ENCODE measurements at regions not wholly inside any gene's neighbourhood (a gene's known extent, or its start where the extent isn't known, plus 50 kb on each side); places are given as distances from the start of the nearest gene placed in this dataset.

DNA sequence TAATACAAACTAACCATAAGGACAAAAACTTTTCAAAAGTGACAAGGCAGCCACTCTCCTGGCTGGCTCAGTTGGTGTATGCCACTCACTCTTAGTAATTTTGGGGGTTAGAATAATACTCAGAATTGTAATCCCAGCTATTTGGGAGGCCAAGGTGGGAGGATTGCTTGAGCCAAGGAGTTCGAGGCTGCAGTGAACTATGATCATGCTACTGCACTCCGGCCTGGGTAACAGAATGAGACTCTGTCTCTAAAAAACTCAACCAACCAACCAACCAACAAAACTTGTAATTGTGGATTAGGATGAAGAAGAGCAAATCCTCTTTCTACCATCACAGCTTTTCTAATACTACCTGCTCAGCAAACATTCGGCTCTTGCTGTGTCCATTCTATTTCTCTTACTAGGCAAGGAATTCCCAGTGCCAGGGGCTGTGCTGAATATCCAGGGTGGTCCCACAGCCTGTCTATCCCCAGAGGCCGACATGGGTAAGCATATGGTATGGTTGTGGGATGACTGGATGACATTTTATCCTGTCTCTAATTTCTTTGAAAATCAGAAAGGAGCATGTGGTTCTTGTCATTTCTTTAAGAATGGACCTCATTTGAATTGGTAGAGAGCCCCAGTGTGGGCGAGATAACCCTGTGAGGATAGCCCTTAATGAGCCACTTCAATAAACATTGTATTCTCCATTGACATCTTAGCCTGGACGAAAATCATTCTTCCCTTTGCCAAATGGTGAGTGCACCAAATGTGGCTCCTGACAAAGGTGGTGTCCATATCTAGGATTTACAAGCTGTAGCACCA, 220.1 kb downstream of the MYCN start:
- no peak for DNase-seq

DNA sequence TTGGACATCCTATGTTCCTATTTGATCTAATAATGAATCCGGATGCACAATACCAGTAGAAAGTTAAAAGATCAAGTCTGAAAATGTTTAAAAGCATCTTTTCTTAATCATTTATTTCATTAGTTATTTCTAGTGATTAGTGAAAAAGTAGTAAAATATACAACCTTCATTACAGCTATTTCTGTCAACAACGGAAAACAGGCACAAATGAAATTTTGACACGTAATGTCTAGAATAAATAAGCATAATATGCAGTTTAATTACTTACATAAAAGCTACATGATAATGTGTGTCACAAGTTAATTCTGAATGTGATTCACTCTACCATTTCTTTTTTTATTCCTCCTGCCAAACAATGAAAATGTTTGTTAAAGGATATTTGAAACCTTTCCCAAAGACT, 216.1 kb downstream of the MYCN start:
- DNase-seq = no peak

DNA sequence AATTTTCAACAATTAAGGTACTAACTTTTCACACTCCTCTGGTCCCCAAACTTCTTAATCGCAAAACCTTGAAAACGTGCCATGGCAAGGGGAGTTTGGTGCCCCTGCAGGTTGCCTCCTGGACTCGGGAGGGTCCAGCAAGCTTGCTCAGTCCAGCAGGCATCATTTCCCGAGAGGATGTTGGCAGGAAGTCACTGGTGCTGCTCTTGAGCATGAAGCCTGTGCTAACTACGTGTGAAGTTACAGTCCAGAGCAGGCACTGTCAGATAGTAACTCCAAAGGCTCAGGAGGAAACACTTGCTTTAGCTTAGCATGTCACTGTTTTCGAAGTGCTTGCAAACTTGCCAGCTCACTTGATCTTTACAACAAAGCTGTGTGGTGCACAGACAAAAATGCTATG, 215.4 kb downstream of the MYCN start:
- DNase-seq = no peak

DNA sequence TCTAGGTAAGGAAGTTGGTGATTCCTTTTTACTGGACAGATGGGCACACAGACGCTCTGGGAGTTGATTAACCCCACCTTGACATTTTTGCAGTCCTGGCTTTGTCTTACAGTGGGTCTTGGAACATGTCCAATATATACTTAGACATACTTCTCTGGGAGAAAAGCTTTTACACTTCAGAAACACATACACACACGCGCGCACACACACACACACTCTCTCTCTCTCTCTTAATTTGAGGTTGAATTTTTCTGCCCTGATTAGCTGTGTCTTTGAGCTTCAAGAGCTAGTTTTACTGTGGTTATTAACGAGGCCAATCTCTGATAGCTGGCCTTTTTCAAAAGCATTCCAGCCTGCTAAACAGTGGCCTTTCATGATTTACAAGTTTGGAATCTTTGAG, 215.0 kb downstream of the MYCN start:
- DNase-seq = no peak

DNA sequence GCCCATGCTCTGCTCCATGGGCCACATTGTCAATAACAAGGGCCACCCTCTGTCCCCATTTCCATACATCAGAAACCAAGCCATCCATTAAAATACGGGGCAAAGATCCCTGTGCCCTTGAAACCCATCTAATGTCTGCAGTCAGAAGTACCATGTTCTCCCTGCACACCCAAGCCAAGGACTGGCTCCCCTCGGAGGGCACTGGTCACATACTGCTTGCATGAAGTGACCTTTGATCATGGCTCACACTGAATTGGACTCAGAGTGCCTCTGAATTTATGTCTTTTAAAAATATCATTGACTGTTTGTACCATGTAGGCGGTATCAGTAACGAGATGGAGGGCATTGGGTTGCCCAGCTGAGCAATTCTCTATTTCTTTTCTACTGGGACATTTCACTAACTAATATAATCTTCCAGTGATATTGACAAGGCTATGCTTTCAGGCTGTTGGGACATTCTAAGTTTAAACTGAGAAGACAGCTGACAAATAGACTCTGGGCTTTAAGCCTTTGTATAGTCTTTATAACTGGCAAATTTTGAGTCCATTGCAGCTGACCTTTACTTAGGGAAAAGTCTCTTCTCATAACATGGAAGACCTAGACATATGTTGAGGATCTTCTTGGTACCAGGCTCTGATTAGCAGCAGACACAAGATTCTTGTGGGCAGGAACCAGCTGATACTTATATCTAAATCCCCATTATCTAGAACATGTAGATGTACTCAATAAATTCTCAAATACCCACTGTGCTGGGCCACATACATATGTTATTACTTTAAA, 214.3 kb downstream of the MYCN start:
- DNase-seq = no peak

DNA sequence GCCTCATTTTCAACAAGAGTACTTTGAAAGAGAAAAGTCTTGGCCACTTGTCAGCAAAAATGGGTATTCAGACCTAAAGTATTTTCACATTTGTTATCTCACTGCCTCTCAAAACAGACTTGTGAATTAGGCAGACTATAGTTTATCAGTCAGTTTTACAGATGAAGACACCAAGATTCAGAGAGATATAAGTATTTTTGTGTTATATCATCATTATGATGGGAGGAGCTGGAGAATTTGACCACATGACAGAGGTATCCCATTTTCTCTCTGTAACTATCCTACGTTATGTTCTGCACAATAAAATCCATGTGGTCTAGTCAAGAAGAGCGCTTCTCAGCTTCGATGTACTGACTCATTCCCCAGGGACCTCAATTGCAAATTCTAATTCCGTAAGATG, 213.7 kb downstream of the MYCN start:
- DNase-seq = no peak

DNA sequence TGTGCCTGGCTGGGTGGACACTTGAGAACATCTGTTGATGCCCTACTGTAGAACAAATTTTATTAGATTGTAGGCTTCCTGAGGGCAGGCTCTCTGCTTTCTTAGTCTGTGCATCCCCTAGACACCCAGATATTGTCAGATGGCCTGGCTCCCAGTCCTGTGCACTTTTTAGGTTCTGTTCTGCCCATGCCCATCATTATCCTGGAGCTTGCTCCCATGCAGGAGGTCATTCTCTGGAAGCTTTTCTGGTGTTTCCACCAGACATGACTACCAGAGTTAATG, 213.3 kb downstream of the MYCN start:
- no peak for DNase-seq

DNA sequence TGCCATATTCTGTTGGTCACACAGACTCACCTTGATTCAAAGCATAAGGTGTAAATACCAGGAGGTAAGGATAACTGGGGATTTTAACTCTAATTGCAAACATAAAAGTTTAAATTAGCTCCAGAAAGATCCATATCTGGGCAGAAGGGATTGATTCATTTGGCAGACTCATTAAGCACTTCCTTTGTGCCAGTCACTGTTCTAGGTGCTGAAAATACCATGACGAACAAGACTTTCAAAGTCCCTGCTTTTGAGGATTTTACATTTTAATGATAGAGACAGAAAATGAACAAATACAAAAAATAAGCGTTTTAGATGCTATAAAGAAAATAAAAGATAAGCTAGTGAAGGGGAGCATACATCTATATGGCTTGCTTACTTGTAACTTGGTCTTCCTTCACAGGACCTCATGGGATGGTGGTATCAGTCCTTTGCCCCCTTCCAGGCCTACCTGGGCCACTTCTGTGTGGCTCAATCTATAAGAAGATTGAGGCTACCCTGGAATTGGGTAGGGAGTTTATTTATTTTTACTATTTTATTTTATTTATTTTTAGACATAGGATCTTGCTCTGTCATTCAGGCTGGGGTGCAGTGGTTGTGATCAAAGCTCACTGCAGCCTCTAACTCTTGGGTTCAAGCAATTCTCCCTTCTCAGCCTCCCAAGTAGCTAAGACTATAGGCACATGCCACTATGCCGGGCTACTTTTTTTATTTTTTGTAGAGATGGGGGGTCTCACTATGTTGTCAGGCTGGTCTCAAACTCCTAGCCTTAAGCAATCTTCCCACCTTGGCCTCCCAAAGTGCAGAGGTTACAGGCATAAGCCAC, 212.8 kb downstream of the MYCN start:
- DNase-seq = no peak

DNA sequence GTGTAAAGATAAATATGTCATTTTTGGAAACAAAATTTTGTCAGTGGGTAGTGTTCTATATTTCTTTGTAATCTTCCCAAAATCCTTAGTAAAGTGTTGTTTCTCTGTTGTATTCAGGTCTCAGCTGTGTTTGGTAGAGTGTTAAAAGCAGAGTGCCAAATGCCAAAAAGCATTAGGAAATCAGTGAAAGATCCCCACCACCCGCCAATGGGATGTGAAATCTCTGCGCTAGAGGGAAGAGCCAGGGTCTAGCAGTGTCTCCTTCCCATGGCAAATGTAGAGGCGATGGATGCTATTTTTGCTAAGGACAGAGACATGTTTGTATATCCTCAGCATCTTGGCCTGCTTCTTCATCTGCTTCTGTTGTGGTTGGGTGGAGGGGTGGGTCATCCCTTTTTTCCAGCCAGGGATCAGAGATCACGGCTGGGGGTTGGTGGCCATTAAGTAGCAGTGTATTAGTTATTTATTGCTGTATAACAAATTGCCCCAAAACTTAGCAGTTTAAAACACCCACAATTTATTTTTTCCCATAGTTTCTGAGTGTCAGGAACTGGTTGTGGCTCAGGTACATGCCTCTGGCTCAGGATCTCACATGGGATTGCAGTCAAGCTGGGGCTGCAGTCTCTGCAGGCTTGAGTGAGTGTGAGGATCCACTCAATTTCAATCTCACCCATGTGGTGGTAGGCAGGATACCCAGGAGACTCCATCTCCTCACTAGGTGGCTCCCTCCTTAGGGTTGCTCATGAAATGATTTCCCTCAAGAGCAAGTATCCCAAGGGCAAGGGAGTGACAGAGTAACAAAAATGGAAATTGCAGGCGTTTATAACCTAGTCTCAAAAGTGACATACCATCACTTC, 211.9 kb downstream of the MYCN start:
- no peak for DNase-seq

DNA sequence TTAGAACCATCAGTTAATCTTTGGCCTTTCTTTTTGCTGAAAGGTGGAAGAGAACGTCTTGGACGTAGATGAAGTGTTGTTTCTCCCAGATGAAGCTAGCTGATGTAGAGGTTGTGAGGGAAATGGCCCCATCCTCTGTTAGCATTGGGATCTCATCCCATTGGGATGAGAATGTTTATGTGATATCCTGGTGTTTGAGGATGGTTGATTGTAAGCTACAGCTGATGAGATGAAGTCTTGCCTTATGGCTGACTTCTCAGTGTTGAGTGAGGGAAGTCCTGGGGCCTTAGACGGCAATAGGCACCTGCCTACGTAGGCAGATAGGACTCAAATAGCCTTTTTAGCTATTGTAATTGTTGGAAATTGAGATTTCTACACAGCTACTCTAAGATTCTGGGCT, 211.3 kb downstream of the MYCN start:
- no peak for DNase-seq

DNA sequence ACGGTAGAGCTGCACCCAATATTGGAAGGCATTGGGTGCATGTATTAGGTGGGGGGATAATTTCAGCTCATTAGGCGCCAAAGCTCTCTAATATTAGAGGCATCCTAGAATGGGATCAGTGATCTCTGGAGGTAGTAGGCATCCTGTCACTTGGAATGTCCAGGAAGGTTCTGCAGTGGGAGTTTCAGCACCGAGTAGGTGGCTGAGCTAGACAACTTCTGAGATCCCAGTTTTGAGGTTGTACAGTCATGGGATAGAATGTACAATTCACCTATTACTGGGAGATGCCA, 210.9 kb downstream of the MYCN start:
- DNase-seq = no peak

DNA sequence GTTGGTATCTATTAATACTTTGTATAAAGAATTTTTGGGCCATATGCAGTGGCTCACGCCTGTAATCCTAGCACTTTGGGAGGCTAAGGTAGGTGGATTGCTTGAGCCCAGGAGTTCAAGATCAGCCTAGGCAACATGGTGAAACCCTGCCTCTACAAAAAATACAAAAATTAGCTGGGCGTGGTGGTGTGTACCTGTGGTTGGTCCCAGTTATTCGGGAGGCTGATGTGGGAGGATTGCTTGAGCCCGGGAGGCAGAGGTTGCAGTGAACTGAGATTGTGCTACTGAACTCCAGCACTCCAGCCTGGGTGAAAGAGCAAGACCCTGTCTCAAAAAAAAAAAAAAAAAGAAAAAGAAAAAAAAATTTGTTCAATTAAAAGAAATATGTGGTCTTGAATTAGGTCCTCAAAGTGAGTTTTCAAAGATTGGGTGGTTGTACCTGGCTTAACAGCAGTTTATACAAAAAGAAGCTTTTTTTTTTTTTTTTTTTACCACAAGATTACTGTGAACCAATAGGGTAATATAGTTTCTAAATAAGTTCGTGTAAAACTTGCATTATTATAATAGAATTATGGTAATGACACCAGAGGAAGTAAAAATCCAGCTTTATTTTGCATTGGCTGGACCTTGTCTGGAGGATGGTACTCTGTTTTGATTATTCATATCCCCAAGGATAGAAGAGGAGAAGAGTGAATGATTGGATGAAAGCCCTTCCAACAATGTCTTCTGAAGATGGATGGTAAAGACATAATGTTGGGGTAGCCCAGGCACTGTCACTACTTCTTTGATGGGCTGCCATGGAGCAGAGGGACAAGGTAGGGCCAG, 210.3 kb downstream of the MYCN start:
- no peak for DNase-seq

DNA sequence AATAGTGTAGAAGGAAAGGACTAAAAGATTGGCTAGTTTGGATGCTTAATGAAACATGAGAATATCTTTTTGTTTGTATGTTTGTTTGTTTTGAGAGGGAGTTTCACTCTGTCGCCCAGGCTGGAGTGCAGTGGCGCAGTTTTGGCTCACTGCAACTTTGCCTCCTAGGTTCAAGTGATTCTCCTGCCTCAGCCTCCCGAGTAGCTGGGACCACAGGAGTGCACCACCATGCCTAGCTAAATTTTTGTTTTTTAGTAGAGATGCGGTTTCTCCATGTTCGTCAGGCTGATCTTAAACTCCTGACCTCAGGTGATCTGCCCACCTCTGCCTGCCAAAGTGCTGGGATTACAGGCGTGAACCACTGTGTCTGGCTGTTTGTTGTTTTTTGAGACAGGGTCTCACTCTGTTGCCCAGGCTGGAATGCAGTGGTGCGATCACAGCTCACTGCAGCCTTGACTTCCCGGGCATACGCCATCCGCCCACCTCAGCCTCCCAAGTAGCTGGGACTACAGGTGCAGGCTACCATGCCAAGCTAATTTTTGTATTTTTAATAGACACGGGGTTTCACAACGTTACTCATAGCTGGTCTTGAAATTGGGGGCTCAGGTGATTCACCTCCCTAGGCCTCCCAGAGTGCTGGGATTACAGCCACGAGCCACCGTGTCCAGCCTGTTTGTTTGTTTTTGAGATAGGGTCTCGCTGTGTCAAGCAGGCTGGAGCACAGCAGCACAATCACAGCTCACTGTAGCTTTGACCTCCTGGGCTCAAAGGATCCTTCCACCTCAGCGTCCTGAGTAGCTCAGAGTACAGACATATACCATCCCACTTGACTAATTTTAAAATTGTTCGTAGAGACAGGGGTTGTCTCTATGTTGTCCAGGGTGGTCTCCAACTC, 209.2 kb downstream of the MYCN start:
- DNase-seq = no peak

DNA sequence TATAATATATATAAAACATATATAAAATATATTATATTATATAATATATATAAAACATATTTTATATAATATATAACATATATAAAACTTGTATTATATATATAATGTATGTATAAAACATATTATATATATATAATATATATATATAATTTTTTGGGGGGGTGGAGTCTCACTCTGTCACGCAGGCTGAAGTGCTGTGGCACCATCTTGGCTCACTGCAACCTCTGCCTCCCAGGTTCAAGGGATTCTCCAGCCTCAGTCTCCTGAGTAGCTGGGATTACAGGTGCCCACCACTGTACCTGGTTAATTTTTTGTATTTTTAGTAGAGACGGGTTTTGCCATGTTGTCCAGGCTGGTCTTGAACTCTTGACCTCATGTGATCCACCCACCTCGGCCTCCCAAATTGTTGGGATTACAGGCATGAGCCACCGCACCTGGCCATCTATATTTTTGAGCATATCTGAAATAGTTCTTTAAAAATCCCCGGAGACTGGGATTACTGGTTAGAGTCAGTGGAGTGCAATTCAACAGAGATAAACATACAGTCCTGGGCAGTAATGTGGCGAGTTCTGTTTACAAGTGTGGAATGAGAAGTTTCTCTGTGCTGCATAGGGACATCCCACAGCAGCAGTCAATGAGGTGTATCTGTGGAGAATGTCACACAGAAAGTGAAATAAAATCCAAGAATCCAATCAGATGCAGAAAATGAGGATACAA, 208.4 kb downstream of the MYCN start:
- DNase-seq = no peak

DNA sequence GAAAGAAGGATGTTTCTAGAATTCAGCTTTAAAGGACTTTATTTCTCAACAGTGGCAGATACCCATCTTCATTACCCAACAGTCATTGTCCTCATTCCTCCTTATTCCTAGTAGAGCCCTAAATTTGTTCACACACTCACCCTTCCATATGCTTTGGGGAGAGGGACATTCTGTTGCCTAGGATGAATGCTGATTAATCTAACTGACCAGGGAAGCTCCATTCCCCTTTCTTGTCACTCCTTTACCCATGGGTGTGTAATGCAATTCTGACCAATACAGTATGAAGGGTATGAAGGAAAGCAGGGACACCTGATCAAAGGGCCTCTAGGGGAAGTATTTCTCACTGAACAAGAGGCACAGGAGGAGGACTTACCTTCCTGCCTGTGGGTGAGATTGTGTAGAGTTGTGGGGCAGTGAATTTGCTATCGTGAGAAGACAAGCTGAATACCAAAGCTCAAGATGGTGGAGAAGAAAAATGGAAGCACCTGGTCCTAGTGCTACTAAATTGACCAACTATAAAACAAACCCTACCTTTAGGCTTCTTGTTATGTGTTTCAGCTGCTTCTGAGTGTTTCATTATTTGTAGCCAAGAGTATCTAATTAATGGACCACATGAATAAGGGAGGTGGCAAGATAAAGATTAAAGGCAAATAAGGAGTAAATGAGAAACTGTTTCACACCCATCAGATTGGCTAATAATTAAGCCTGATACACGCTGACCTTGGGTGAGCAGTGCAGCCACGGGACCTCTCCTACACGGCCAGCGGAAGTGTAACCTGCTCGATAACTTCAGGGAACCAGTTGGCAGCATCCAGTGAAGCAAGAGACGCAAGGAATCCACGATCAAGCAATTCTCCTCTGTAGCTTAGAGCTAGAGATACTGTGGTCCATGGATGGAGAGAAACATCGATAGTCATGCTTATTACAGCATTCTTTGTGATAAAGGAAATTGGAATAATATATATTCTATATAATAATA, 202.3 kb downstream of the MYCN start:
- no peak for DNase-seq

DNA sequence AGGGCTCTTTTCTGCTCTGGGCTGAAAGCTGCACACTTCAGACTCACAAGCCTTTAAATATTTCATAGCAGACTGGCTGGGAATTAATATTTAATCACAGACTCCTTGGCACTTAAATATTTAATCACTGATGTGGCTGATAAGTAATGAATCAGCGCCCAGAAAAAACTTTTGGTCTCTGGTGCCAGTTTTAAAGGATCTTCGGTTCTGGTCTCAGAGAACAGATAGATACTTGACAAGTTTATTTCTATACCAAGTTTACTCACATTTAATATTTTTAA, 201.2 kb downstream of the MYCN start:
- no peak for DNase-seq

DNA sequence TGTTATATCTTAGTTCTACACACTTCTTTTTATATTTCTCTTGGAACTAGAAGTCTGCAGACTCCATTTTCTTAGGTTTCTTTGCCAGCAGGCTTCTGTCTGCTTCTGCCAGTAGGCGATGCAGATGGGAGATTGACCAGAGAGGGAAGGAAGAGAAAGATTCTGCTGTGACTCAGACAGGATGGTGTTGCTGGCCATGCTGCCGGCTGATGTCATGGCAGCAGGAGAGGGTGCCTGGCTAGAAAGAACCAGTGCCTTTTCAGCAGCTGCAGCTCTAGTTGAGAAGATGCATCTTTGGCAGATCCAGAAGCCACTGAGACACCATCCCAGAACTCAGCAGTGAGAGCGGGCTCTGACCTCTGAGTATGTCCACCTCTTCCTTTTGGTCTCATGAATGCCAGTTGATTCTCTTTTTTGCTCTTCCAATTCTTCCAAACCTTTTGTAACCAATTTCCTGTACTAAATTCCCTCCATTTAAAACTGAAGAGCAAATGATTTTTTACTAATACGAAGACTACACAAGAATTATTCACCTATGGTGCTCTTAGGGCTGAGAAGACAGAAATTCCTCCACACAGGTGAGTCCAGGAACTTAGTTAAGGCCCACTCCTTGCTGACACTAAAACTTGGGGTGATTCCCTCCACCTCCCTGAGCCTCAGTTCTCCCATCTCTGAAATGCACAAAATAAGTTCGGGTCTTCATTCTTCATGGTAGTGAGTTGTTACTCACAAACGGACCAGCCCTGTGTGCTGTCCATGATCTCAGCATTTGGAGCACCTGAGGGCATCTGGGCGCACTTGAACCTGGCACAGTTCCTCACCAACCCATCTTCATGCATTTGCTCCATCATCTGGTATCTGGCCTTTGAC, 200.7 kb downstream of the MYCN start:
- no peak for DNase-seq
